ENCODE measurements at regions not wholly inside any gene's neighbourhood (a gene's known extent, or its start where the extent isn't known, plus 50 kb on each side); places are given as distances from the start of the nearest gene placed in this dataset.

DNA sequence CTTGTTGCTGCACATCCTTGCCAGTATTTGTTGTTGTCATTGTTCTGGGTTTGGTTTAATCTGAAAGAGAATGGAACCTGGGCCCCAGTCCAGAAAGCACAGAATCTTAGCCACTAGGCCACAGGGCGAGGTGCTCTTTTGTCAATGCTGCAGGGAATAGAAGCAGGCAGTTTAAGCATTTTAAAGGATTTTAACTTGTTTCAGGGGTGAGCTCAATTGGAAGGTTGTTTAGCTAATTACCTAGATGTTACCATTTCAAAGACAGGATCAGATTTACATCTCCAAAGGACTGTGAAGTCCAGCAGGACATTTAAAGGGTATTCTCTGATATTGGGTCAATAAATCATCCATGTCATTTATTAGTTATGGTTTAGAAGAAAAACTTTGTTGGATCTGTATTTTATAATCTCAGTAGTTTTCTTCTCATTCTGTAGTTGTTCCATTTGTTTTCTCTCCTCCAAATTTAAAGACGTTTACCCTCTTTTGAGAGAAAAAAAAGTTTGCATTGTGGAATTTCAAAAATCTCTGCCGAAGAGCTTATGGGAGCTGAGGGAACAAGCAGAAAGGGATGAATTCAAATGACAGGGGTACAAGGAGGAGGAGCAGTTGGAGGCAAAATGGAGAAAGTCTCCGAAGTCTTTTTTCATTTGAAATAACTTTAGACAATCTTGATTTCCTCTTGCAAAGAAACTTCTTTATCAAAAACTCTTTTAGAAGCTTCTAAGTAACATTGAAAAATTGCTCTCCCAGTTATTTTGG is 57.5 kb upstream of the FAM47C start:
- TF ChIP-seq, protein P1, sequence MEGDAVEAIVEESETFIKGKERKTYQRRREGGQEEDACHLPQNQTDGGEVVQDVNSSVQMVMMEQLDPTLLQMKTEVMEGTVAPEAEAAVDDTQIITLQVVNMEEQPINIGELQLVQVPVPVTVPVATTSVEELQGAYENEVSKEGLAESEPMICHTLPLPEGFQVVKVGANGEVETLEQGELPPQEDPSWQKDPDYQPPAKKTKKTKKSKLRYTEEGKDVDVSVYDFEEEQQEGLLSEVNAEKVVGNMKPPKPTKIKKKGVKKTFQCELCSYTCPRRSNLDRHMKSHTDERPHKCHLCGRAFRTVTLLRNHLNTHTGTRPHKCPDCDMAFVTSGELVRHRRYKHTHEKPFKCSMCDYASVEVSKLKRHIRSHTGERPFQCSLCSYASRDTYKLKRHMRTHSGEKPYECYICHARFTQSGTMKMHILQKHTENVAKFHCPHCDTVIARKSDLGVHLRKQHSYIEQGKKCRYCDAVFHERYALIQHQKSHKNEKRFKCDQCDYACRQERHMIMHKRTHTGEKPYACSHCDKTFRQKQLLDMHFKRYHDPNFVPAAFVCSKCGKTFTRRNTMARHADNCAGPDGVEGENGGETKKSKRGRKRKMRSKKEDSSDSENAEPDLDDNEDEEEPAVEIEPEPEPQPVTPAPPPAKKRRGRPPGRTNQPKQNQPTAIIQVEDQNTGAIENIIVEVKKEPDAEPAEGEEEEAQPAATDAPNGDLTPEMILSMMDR (IDR thresholded peaks at IDR 0.05; ENCODE audit: low read depth, low read length), result no peak
- H3K4me3 ChIP-seq (ENCODE audit: low read depth, low read length), result no peak overlapping the region

- H3K4me3 ChIP-seq (ENCODE audit: low read depth, low read length), result no peak overlapping the region
- TF ChIP-seq, protein P1 (IDR thresholded peaks at IDR 0.05; ENCODE audit: low read depth, low read length), result no peak
Observed at GRCh38 chrX:36957425-36958328, 50.5 kb upstream of the FAM47C start.

Measured in WI38 (cell line).